Liver (tissue), 8 donors: ENCODE measurements at regions not wholly inside any gene's neighbourhood (a gene's known extent, or its start where the extent isn't known, plus 50 kb on each side); places are given as distances from the start of the nearest gene placed in this dataset.

Experiments
- DNase-seq: peaks from one replicate; pipeline ENCODE4 v3.0.0-alpha.2; 2017; ENCODE audit warnings: low spot score
- H3K27ac ChIP-seq, 2 donors: one replicate each; pipeline ENCODE4 v1.7.0; 2013; ENCODE audit warnings: inconsistent platforms in 2 of 2, low read length in 2 of 2, control low read depth in 1 of 2, low read depth in 1 of 2, mild to moderate bottlenecking in 1 of 2
- H3K27me3 ChIP-seq, 4 donors: one replicate each; pipeline versions ENCODE4 v1.6.1 to v1.7.0; 2013; ENCODE audit warnings: low read length in 3 of 4, inconsistent platforms in 1 of 4, mild to moderate bottlenecking in 1 of 4, moderate library complexity in 1 of 4; ENCODE audit not compliant: control insufficient read depth in 4 of 4, insufficient read depth in 4 of 4
- H3K36me3 ChIP-seq, 4 donors: one replicate each; pipeline versions ENCODE4 v1.6.1 to v1.7.0; 2013; ENCODE audit warnings: low read length in 3 of 4, mild to moderate bottlenecking in 3 of 4, low read depth in 1 of 4, moderate library complexity in 1 of 4; ENCODE audit not compliant: control insufficient read depth in 4 of 4, insufficient read depth in 3 of 4
- H3K4me1 ChIP-seq, 4 donors: one replicate each; pipeline versions ENCODE4 v1.6.1 to v1.7.0; 2013; ENCODE audit warnings: low read length in 3 of 4, mild to moderate bottlenecking in 3 of 4, moderate library complexity in 1 of 4; ENCODE audit not compliant: control insufficient read depth in 4 of 4, insufficient read depth in 4 of 4
- H3K4me3 ChIP-seq, 3 donors: one replicate each; pipeline versions ENCODE4 v1.6.1 to v1.7.0; 2013; ENCODE audit warnings: low read length in 3 of 3, control low read depth in 1 of 3, low read depth in 1 of 3, mild to moderate bottlenecking in 1 of 3
- H3K9ac ChIP-seq, 2 donors: one replicate each; pipeline ENCODE4 v1.7.0; 2013; ENCODE audit warnings: low read length in 2 of 2, mild to moderate bottlenecking in 2 of 2, moderate library complexity in 2 of 2, control low read depth in 1 of 2, low read depth in 1 of 2
- H3K9me3 ChIP-seq, 4 donors: one replicate each; pipeline versions ENCODE4 v1.6.1 to v1.7.0; 2013; ENCODE audit warnings: low read length in 3 of 4; ENCODE audit not compliant: control insufficient read depth in 4 of 4
- FOXA1 ChIP-seq: IDR thresholded peaks from 2 replicates; pipeline ENCODE4 v1.6.1; 2016; ENCODE audit warnings: antibody characterized with exemption
- FOXA2 ChIP-seq: IDR thresholded peaks from 2 replicates; pipeline ENCODE4 v1.6.1; 2016; ENCODE audit warnings: antibody characterized with exemption
- GABPA ChIP-seq, 2 donors: IDR thresholded peaks in 1 of 2; conservative IDR thresholded peaks in 1 of 2; 2 replicates each; pipeline ENCODE4 v1.6.1; 2016; ENCODE audit warnings: antibody characterized with exemption in 2 of 2, mild to moderate bottlenecking in 1 of 2, moderate library complexity in 1 of 2
- HNF4A ChIP-seq, 2 donors: conservative IDR thresholded peaks; 2 replicates each; pipeline ENCODE4 v1.6.1; 2016; ENCODE audit warnings: antibody characterized with exemption in 2 of 2, mild to moderate bottlenecking in 2 of 2
- HNF4G ChIP-seq: IDR thresholded peaks from 2 replicates; pipeline ENCODE4 v1.6.1; 2016; ENCODE audit warnings: antibody characterized with exemption
- JUND ChIP-seq, 2 donors: IDR thresholded peaks; 2 replicates each; pipeline ENCODE4 v1.6.1; 2016; ENCODE audit warnings: antibody characterized with exemption in 2 of 2
- NR2F2 ChIP-seq: IDR thresholded peaks from 2 replicates; pipeline ENCODE4 v1.6.1; 2016; ENCODE audit warnings: antibody characterized with exemption
- RAD21 ChIP-seq, 2 donors: IDR thresholded peaks; 2 replicates each; pipeline ENCODE4 v1.6.1; 2016; ENCODE audit warnings: antibody characterized with exemption in 2 of 2, mild to moderate bottlenecking in 2 of 2
- RXRA ChIP-seq, 2 donors: IDR thresholded peaks; 2 replicates each; pipeline ENCODE4 v1.6.1; 2017 to 2018; ENCODE audit warnings: antibody characterized with exemption in 2 of 2, mild to moderate bottlenecking in 1 of 2
- SP1 ChIP-seq: IDR thresholded peaks from 2 replicates; pipeline ENCODE4 v1.6.1; 2018; ENCODE audit warnings: antibody characterized with exemption, mild to moderate bottlenecking
- TAF1 ChIP-seq: conservative IDR thresholded peaks from 2 replicates; pipeline ENCODE4 v1.6.1; 2016; ENCODE audit warnings: antibody characterized with exemption, mild to moderate bottlenecking
- YY1 ChIP-seq: IDR thresholded peaks from 2 replicates; pipeline ENCODE4 v1.6.1; 2016; ENCODE audit warnings: antibody characterized with exemption, mild to moderate bottlenecking
- WGBS: extraction: QIAGEN DNeasy Blood & Tissue Kit; methylation state at CpG from one replicate; pipeline ENCODE4 v1.1.7; 2013; 5-methylcytosine and 5-hydroxymethylcytosine counted together
- TF ChIP-seq, protein P1 (sequence below): IDR thresholded peaks from 2 replicates; pipeline ENCODE4 v1.6.1; 2016; ENCODE audit warnings: antibody characterized with exemption, mild to moderate bottlenecking
- TF ChIP-seq, protein P2 (sequence below): fragments of 150-350 bp; IDR thresholded peaks from 2 replicates; pipeline ENCODE4 v1.5.1; 2017; ENCODE audit warnings: improper control_type of control experiment, low read depth, low read length; ENCODE audit not compliant: missing input control
- TF ChIP-seq, protein P3 (sequence below): IDR thresholded peaks from 2 replicates; pipeline ENCODE4 v1.6.1; 2016; ENCODE audit warnings: antibody characterized with exemption
- TF ChIP-seq, protein P4 (sequence below): IDR thresholded peaks from 2 replicates; pipeline ENCODE4 v1.6.1; 2016; ENCODE audit warnings: antibody characterized with exemption
- TF ChIP-seq, protein P5 (sequence below): IDR thresholded peaks from 2 replicates; pipeline ENCODE4 v1.6.1; 2016; ENCODE audit warnings: antibody characterized with exemption
- donor health status: healthy.
- donor health status: healthy.
- donor health status: healthy.
- donor health status: healthy.
- donor health status: healthy.

DNA sequence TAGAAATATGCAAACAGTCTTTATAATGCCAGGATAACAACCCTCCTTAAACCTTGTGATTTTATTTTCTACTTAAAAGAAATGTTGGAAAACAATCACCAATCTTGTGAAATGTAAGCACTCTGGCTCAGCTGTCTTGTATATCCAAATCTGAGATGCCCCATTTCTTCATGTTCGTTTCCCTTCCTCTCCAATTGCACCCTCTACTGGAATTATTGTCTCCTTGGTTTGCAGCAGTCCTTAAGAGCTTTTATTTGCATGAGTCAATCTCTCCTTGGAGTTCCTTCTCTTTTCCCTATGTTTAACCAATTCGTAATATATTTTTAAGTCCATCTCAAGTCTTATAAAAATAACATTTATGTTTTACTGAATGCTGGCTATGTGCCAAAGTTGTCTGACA is 362.0 kb upstream of the CDH10 start:
- no peak for DNase-seq
- 24% methylated on average over 2 of the region's 2 CpGs for WGBS
- no peaks in the 10 kb centered on the region for H3K9me3 ChIP-seq

DNA sequence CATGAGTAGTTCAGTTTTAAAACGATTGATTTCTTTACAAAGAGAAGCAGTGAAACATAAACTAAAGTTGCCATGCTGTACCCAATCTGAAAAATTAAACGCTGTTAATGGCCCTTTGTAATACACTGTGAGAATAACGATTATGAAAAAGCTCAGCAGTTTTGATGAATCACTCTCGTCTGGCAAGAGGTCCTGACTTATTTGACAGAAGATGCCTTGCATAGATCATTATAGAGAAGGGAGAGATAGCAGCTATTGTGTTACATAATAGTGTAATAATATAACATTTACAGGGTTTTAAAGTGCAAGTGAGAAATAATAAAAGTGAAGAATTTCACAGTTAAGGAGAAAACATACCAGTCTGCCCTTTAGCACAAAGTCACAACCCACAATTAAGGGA is 361.5 kb upstream of the CDH10 start:
- Histone ChIP-seq H3K9ac (no peak overlapping the region), H3K4me1 (no peaks in the 10 kb centered on the region), H3K27ac (no peak overlapping the region), H3K4me3 (no peak overlapping the region), H3K36me3 (no peaks in the 10 kb centered on the region), H3K9me3 (no peaks in the 10 kb centered on the region), H3K27me3 (no peaks in the 10 kb centered on the region)
- WGBS = 31% methylated on average over 4 of the region's 4 CpGs
- no peak for DNase-seq
- TF ChIP-seq HNF4G (no peak), HNF4A (conservative IDR thresholded peaks at IDR 0.05) (no peak), NR2F2 (no peak), TAF1 (no peak), SP1 (no peak), RAD21 (IDR thresholded peaks at IDR 0.05) (no peak)
- TF ChIP-seq, protein P1, sequence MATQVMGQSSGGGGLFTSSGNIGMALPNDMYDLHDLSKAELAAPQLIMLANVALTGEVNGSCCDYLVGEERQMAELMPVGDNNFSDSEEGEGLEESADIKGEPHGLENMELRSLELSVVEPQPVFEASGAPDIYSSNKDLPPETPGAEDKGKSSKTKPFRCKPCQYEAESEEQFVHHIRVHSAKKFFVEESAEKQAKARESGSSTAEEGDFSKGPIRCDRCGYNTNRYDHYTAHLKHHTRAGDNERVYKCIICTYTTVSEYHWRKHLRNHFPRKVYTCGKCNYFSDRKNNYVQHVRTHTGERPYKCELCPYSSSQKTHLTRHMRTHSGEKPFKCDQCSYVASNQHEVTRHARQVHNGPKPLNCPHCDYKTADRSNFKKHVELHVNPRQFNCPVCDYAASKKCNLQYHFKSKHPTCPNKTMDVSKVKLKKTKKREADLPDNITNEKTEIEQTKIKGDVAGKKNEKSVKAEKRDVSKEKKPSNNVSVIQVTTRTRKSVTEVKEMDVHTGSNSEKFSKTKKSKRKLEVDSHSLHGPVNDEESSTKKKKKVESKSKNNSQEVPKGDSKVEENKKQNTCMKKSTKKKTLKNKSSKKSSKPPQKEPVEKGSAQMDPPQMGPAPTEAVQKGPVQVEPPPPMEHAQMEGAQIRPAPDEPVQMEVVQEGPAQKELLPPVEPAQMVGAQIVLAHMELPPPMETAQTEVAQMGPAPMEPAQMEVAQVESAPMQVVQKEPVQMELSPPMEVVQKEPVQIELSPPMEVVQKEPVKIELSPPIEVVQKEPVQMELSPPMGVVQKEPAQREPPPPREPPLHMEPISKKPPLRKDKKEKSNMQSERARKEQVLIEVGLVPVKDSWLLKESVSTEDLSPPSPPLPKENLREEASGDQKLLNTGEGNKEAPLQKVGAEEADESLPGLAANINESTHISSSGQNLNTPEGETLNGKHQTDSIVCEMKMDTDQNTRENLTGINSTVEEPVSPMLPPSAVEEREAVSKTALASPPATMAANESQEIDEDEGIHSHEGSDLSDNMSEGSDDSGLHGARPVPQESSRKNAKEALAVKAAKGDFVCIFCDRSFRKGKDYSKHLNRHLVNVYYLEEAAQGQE = no peak
- TF ChIP-seq, protein P2, sequence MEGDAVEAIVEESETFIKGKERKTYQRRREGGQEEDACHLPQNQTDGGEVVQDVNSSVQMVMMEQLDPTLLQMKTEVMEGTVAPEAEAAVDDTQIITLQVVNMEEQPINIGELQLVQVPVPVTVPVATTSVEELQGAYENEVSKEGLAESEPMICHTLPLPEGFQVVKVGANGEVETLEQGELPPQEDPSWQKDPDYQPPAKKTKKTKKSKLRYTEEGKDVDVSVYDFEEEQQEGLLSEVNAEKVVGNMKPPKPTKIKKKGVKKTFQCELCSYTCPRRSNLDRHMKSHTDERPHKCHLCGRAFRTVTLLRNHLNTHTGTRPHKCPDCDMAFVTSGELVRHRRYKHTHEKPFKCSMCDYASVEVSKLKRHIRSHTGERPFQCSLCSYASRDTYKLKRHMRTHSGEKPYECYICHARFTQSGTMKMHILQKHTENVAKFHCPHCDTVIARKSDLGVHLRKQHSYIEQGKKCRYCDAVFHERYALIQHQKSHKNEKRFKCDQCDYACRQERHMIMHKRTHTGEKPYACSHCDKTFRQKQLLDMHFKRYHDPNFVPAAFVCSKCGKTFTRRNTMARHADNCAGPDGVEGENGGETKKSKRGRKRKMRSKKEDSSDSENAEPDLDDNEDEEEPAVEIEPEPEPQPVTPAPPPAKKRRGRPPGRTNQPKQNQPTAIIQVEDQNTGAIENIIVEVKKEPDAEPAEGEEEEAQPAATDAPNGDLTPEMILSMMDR = no peak

More for the DNA sequence above, 362.0 kb upstream of the CDH10 start:
- Histone ChIP-seq H3K36me3 (no peaks in the 10 kb centered on the region), H3K9ac (no peak overlapping the region), H3K27ac (no peak overlapping the region), H3K4me1 (no peaks in the 10 kb centered on the region), H3K27me3 (no peaks in the 10 kb centered on the region), H3K4me3 (no peak overlapping the region)
- TF ChIP-seq, protein P3, sequence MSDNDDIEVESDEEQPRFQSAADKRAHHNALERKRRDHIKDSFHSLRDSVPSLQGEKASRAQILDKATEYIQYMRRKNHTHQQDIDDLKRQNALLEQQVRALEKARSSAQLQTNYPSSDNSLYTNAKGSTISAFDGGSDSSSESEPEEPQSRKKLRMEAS = no peak
- TF ChIP-seq GABPA (IDR thresholded peaks at IDR 0.05 in 1 of 2, conservative IDR thresholded peaks at IDR 0.05 in 1 of 2) (no peak), JUND (IDR thresholded peaks at IDR 0.05) (no peak), YY1 (no peak), TAF1 (no peak), RXRA (IDR thresholded peaks at IDR 0.05) (no peak), FOXA1 (no peak), FOXA2 (no peak), HNF4A (conservative IDR thresholded peaks at IDR 0.05) (no peak), HNF4G (no peak), SP1 (no peak), NR2F2 (no peak)
- TF ChIP-seq, protein P4, sequence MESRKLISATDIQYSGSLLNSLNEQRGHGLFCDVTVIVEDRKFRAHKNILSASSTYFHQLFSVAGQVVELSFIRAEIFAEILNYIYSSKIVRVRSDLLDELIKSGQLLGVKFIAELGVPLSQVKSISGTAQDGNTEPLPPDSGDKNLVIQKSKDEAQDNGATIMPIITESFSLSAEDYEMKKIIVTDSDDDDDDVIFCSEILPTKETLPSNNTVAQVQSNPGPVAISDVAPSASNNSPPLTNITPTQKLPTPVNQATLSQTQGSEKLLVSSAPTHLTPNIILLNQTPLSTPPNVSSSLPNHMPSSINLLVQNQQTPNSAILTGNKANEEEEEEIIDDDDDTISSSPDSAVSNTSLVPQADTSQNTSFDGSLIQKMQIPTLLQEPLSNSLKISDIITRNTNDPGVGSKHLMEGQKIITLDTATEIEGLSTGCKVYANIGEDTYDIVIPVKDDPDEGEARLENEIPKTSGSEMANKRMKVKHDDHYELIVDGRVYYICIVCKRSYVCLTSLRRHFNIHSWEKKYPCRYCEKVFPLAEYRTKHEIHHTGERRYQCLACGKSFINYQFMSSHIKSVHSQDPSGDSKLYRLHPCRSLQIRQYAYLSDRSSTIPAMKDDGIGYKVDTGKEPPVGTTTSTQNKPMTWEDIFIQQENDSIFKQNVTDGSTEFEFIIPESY = no peak
- TF ChIP-seq, protein P5, sequence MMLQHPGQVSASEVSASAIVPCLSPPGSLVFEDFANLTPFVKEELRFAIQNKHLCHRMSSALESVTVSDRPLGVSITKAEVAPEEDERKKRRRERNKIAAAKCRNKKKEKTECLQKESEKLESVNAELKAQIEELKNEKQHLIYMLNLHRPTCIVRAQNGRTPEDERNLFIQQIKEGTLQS = no peak
- TF ChIP-seq, protein P1 = no peak
